ENCODE measurements at regions not wholly inside any gene's neighbourhood (a gene's known extent, or its start where the extent isn't known, plus 50 kb on each side); places are given as distances from the start of the nearest gene placed in this dataset.
"Not testable (repeated sequence)": the region's sequence is repeated elsewhere in the genome, so short reads cannot be mapped to it uniquely, and the experiment has no call there.

DNA sequence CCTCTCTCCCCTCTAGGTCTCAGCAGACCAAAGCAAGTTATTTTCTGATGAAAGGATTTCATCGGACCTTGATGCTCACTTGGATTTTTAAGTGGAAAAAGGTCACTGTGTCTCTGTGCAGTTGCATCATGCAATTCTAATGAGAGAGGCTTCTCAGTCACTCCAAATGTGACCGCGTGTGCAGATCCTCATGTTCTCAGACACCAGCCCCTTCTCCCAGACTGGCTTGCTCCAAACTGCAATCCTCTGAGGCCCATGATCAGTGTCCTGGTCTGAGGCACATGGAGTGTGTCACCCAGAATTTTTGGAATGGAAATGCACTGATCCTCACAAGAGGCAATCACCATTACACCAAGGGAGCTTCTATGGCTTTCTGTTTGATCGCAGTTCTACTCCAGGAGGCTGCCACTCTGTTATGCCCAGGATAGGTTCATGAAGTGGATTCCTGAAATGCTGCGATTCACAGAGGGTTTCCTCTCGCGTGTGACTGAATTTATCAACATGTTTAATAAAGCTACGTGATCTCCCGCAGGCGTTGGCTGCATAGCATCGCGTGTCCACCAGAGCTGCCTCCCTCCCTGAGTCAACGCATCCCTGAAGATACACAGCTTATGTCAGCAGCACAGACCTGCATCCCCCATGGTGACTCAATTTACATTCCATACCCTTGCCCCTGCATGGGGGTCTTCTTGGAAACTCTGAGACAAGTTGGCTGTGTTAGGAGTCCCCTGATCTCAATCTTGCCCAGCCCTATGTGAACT lies 544.6 kb upstream of the B3GAT1 start:
- TF ChIP-seq, protein P1, sequence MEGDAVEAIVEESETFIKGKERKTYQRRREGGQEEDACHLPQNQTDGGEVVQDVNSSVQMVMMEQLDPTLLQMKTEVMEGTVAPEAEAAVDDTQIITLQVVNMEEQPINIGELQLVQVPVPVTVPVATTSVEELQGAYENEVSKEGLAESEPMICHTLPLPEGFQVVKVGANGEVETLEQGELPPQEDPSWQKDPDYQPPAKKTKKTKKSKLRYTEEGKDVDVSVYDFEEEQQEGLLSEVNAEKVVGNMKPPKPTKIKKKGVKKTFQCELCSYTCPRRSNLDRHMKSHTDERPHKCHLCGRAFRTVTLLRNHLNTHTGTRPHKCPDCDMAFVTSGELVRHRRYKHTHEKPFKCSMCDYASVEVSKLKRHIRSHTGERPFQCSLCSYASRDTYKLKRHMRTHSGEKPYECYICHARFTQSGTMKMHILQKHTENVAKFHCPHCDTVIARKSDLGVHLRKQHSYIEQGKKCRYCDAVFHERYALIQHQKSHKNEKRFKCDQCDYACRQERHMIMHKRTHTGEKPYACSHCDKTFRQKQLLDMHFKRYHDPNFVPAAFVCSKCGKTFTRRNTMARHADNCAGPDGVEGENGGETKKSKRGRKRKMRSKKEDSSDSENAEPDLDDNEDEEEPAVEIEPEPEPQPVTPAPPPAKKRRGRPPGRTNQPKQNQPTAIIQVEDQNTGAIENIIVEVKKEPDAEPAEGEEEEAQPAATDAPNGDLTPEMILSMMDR (IDR thresholded peaks at IDR 0.05) = no peak
- no peak for TF ChIP-seq POLR2A (IDR thresholded peaks at IDR 0.05)
- no peak for DNase-seq
- ATAC-seq = no peak
- Histone ChIP-seq H3K27ac (no peak overlapping the region), H3K27me3 (no peaks in the 10 kb centered on the region), H3K4me3 (no peak overlapping the region), H3K36me3 (replicated peaks in 1 of 2; ENCODE audit: insufficient read depth in 1 of 2, low read depth in 2 of 2) (no peaks in the 10 kb centered on the region), H3K9me3 (no peaks in the 10 kb centered on the region), H3K4me1 (no peaks in the 10 kb centered on the region)
- intact Hi-C loops (cut with DNase I) = no loop called here
- 77 to 82% methylated on average over 13 of the region's 13 CpGs for WGBS, 2 donors

- WGBS, 2 donors = 59 to 63% methylated on average over 4 of the region's 4 CpGs
- H3K36me3 ChIP-seq (replicated peaks in 1 of 2; ENCODE audit: insufficient read depth in 1 of 2, low read depth in 2 of 2); H3K4me3 ChIP-seq; intact Hi-C loops (cut with DNase I); H3K4me1 ChIP-seq; DNase-seq; ATAC-seq; H3K27ac ChIP-seq; H3K9me3 ChIP-seq; H3K27me3 ChIP-seq: not testable (repeated sequence)
These were observed 543.9 kb upstream of the B3GAT1 start for GRCh38 chr11:134955970-134956369.

- ATAC-seq (no peak), DNase-seq (no peak)
- no peaks in the 10 kb centered on the region for H3K36me3 ChIP-seq (replicated peaks in 1 of 2; ENCODE audit: insufficient read depth in 1 of 2, low read depth in 2 of 2)
- no peaks in the 10 kb centered on the region for H3K4me1 ChIP-seq
- no peaks in the 10 kb centered on the region for H3K9me3 ChIP-seq
- WGBS, 2 donors = 67 to 75% methylated on average over 6 to 9 of the region's 9 CpGs
- intact Hi-C loops (cut with DNase I) = no loop called here
- TF ChIP-seq, protein P1 (IDR thresholded peaks at IDR 0.05) = no peak
- no peak for TF ChIP-seq POLR2A (IDR thresholded peaks at IDR 0.05)
- no peak overlapping the region for H3K4me3 ChIP-seq
- H3K27ac ChIP-seq = no peak overlapping the region
- no peaks in the 10 kb centered on the region for H3K27me3 ChIP-seq
These were observed 543.2 kb upstream of the B3GAT1 start for GRCh38 chr11:134955281-134955680.

DNA sequence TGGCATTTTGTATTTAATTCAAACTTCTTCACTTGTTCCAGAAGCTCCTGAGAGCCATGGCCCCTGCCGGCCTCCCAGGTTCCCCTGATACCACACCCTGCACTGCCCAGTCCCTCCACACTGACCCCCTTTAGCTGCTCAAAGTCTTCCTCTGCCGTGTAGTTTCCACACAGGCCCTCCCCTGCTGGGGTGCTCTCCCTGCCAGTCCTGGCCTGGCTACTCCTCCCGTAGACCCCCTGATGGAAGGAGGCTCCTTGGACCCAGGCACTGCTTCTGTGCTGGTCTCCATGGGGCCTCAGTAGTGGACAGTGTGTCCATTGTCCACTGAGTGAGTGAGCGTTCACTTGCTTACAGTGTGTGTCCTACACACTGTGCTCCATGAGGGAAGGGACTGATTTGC lies 542.4 kb upstream of the B3GAT1 start:
- H3K27ac ChIP-seq; H3K27me3 ChIP-seq; H3K4me1 ChIP-seq; H3K36me3 ChIP-seq (replicated peaks in 1 of 2; ENCODE audit: insufficient read depth in 1 of 2, low read depth in 2 of 2); intact Hi-C loops (cut with DNase I); DNase-seq; ATAC-seq; H3K9me3 ChIP-seq; H3K4me3 ChIP-seq: not testable (repeated sequence)
- 68 to 73% methylated on average over 4 of the region's 4 CpGs for WGBS, 2 donors

- intact Hi-C loops (cut with DNase I); H3K4me3 ChIP-seq; H3K9me3 ChIP-seq; H3K27ac ChIP-seq; H3K27me3 ChIP-seq; H3K36me3 ChIP-seq (replicated peaks in 1 of 2; ENCODE audit: insufficient read depth in 1 of 2, low read depth in 2 of 2); H3K4me1 ChIP-seq; ATAC-seq; DNase-seq: not testable (repeated sequence)
- WGBS, 2 donors = 66 to 79% methylated on average over 2 of the region's 2 CpGs
These were observed 541.5 kb upstream of the B3GAT1 start for GRCh38 chr11:134953417-134953970.

GRCh38 chr11:134951305-134951700 lies 539.3 kb upstream of the B3GAT1 start:
- intact Hi-C loops (cut with DNase I) = no loop called here
- ATAC-seq = no peak
- no peak for DNase-seq
- no peaks in the 10 kb centered on the region for H3K4me1 ChIP-seq
- WGBS, 2 donors = 48 to 61% methylated on average over 5 to 6 of the region's 6 CpGs
- H3K4me3 ChIP-seq = no peak overlapping the region
- no peaks in the 10 kb centered on the region for H3K36me3 ChIP-seq (replicated peaks in 1 of 2; ENCODE audit: insufficient read depth in 1 of 2, low read depth in 2 of 2)
- H3K9me3 ChIP-seq = no peaks in the 10 kb centered on the region
- no peak overlapping the region for H3K27ac ChIP-seq
- no peak for TF ChIP-seq POLR2A (IDR thresholded peaks at IDR 0.05)
- TF ChIP-seq, protein P1 (IDR thresholded peaks at IDR 0.05) = no peak
- no peaks in the 10 kb centered on the region for H3K27me3 ChIP-seq

Measured in body of pancreas (tissue), 4 donors.